ENCODE measurements at regions not wholly inside any gene's neighbourhood (a gene's known extent, or its start where the extent isn't known, plus 50 kb on each side); places are given as distances from the start of the nearest gene placed in this dataset.

GRCh38 chr7:16933296-16934279, 51.8 kb upstream of the AGR3 start:
- TF ChIP-seq E2F2 (CRISPR knock-in tag; IDR thresholded peaks at IDR 0.05; ENCODE audit: borderline replicate concordance) (no peak), KLF9 (CRISPR knock-in tag; IDR thresholded peaks at IDR 0.05; ENCODE audit: low read depth) (no peak), REST (IDR thresholded peaks at IDR 0.05; ENCODE audit: borderline replicate concordance in 1 of 2, low read depth in 1 of 2, low read length in 2 of 2) (no peak), EP300 (IDR thresholded peaks at IDR 0.05; ENCODE audit: low read depth in 2 of 2, low read length in 2 of 2) (no peak), EP300 (CRISPR knock-in tag; IDR thresholded peaks at IDR 0.05; ENCODE audit: borderline replicate concordance) (no peak), ZNF121 (CRISPR knock-in tag; IDR thresholded peaks at IDR 0.05) (no peak), SMC3 (IDR thresholded peaks at IDR 0.05; ENCODE audit: low read length) (no peak), CREB1 (IDR thresholded peaks at IDR 0.05) (no peak), CREB1 (CRISPR knock-in tag; IDR thresholded peaks at IDR 0.05) (no peak)
- TF ChIP-seq, protein P1, sequence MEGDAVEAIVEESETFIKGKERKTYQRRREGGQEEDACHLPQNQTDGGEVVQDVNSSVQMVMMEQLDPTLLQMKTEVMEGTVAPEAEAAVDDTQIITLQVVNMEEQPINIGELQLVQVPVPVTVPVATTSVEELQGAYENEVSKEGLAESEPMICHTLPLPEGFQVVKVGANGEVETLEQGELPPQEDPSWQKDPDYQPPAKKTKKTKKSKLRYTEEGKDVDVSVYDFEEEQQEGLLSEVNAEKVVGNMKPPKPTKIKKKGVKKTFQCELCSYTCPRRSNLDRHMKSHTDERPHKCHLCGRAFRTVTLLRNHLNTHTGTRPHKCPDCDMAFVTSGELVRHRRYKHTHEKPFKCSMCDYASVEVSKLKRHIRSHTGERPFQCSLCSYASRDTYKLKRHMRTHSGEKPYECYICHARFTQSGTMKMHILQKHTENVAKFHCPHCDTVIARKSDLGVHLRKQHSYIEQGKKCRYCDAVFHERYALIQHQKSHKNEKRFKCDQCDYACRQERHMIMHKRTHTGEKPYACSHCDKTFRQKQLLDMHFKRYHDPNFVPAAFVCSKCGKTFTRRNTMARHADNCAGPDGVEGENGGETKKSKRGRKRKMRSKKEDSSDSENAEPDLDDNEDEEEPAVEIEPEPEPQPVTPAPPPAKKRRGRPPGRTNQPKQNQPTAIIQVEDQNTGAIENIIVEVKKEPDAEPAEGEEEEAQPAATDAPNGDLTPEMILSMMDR (CRISPR knock-in tag; IDR thresholded peaks at IDR 0.05) = no peak

All from HepG2 (cell line).